A673 (cell line): ENCODE measurements at regions not wholly inside any gene's neighbourhood (a gene's known extent, or its start where the extent isn't known, plus 50 kb on each side); places are given as distances from the start of the nearest gene placed in this dataset.

Experiments
- BruUV-seq: library from RNA; stranded (reverse); fragments of 400-500 nt; replicated peaks from 2 replicates; lab custom pipeline; 2021; lab: Mats Ljungman, UMichigan
- CTCF ChIA-PET: fragments of 300-600 bp; sonication (Branson Sonifier 250); formaldehyde crosslinking; loops from one replicate; lab custom pipeline; 2022; ENCODE audit warnings: antibody characterized with exemption; lab: Charles Lee
- POLR2A ChIA-PET: fragments of 300-600 bp; sonication (Branson Sonifier 250); formaldehyde crosslinking; loops from one replicate; lab custom pipeline; 2022; ENCODE audit warnings: antibody characterized with exemption; ENCODE audit not compliant: low non-redundant PET; lab: Charles Lee
- DNase-seq: peaks from one replicate; pipeline ENCODE4 v3.0.0-alpha.2; 2015; ENCODE audit warnings: low spot score
- H3K27ac ChIP-seq: fragments of 200-600 bp; sonication (generic); 2 replicates; pipeline ENCODE4 v1.5.1; 2016; ENCODE audit warnings: mixed run types, low read depth, mild to moderate bottlenecking, mixed read lengths, antibody characterized with exemption, low read length; ENCODE audit not compliant: poor library complexity, severe bottlenecking
- H3K27me3 ChIP-seq: fragments of 200-600 bp; sonication (generic); replicated peaks from 2 replicates; pipeline ENCODE4 v1.6.1; 2017; ENCODE audit warnings: mixed run types, low read depth, mild to moderate bottlenecking, mixed read lengths, antibody characterized with exemption, low read length; ENCODE audit not compliant: insufficient read depth, poor library complexity
- H3K36me3 ChIP-seq: fragments of 200-600 bp; sonication (generic); 2 replicates; pipeline ENCODE4 v1.6.1; 2016; ENCODE audit warnings: mixed run types, mild to moderate bottlenecking, mixed read lengths, antibody characterized with exemption, low read length; ENCODE audit not compliant: insufficient read depth, poor library complexity, severe bottlenecking
- H3K4me1 ChIP-seq: fragments of 200-600 bp; sonication (generic); 2 replicates; pipeline ENCODE4 v1.6.1; 2017; ENCODE audit warnings: mixed run types, mild to moderate bottlenecking, mixed read lengths, antibody characterized with exemption, low read length; ENCODE audit not compliant: insufficient read depth, poor library complexity, severe bottlenecking
- H3K4me3 ChIP-seq: fragments of 200-600 bp; sonication (generic); 2 replicates; pipeline ENCODE4 v1.5.1; 2016; ENCODE audit warnings: low read depth, mixed run types, mild to moderate bottlenecking, mixed read lengths, low read length; ENCODE audit not compliant: poor library complexity, severe bottlenecking
- H3K9me3 ChIP-seq: fragments of 200-600 bp; sonication (generic); 2 replicates; pipeline ENCODE4 v1.6.1; 2016; ENCODE audit warnings: mixed run types, low read depth, mild to moderate bottlenecking, mixed read lengths, antibody characterized with exemption, low read length; ENCODE audit not compliant: poor library complexity, severe bottlenecking
- EZH2 ChIP-seq: fragments of 200-600 bp; sonication (generic); IDR thresholded peaks from 2 replicates; pipeline ENCODE4 v1.6.1; 2017; ENCODE audit warnings: borderline replicate concordance, low read depth, mild to moderate bottlenecking, mixed read lengths, antibody characterized with exemption, low read length; ENCODE audit not compliant: poor library complexity, severe bottlenecking
- intact Hi-C: fragments of 100-400 bp; cut with micrococcal nuclease; formaldehyde crosslinking; loops from one replicate; pipeline ENCODE4 v1.10.0; 2022; ENCODE audit not compliant: unreplicated experiment
- TF ChIP-seq, protein P1 (sequence below): fragments of 300-800, 200-600 bp; sonication (generic); conservative IDR thresholded peaks from 2 replicates; pipeline ENCODE4 v1.5.1; 2017; ENCODE audit warnings: low read depth, mild to moderate bottlenecking, antibody characterized with exemption, low read length, moderate library complexity, mixed read lengths

DNA sequence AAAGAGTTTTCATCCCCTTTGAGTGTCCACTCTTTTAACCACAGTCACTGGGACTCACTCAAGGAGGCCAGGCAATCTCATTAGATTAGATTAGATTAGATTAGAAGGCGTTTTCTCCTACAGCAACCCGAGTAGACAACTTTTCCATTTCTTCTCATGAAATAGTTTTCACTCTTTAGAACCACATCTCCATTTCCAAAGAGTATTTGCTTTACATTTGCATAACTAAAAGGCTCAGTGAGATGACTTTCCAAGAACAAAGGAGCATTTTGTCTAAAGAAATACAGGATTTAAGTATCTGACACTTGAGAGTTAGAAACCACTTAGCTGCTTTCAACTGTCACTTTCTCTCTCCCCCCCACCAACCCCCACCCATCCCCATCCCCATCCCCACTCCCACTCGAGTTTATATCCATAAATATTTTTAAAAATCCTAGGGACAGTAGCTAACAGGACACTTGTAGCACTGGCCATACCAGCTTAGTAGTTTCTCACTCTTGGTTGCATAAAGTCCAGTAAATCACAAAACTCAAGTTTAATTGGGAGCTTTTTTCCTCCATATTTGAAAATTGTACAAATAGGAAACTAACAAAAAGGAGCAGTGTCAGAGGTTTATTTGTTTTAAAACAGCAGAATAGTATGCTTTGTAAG lies 2202.9 kb upstream of the WWC1 start:
- no peak for DNase-seq
- Histone ChIP-seq H3K36me3 (no peaks in the 10 kb centered on the region), H3K27ac (no peak overlapping the region), H3K27me3 (peaks cover 13% of the 10 kb centered on the region), H3K9me3 (no peaks in the 10 kb centered on the region), H3K4me3 (no peak overlapping the region), H3K4me1 (no peaks in the 10 kb centered on the region)
- TF ChIP-seq EZH2 = no peak
- TF ChIP-seq, protein P1, sequence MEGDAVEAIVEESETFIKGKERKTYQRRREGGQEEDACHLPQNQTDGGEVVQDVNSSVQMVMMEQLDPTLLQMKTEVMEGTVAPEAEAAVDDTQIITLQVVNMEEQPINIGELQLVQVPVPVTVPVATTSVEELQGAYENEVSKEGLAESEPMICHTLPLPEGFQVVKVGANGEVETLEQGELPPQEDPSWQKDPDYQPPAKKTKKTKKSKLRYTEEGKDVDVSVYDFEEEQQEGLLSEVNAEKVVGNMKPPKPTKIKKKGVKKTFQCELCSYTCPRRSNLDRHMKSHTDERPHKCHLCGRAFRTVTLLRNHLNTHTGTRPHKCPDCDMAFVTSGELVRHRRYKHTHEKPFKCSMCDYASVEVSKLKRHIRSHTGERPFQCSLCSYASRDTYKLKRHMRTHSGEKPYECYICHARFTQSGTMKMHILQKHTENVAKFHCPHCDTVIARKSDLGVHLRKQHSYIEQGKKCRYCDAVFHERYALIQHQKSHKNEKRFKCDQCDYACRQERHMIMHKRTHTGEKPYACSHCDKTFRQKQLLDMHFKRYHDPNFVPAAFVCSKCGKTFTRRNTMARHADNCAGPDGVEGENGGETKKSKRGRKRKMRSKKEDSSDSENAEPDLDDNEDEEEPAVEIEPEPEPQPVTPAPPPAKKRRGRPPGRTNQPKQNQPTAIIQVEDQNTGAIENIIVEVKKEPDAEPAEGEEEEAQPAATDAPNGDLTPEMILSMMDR = no peak
- BruUV-seq = no TSS peak
- intact Hi-C loops = no loop called here
- ChIA-PET POLR2A (no interaction called here), CTCF (no interaction called here)

DNA sequence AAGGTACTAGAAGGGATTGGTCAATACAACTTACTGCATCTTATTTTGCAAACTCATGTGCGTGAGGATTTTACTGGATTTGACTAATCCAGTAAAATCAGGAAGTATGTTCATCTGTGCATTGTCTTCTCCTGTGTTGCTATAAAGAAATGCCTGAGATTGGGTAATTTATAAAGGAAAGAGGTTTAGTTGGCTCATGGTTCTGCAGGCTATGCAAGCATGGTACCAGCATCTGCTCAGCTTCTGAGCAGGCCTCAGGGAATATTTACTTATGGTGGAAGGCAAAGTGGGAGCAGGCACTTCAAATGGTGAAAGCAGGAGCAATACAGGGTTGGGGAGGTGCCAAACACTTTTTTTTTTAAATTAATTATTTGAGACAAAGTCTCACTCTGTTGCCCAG lies 2199.5 kb upstream of the WWC1 start:
- intact Hi-C loops = no loop called here
- Histone ChIP-seq H3K36me3 (no peaks in the 10 kb centered on the region), H3K27me3 (no peaks in the 10 kb centered on the region), H3K9me3 (no peaks in the 10 kb centered on the region), H3K4me3 (no peak overlapping the region), H3K27ac (no peak overlapping the region), H3K4me1 (no peaks in the 10 kb centered on the region)
- ChIA-PET POLR2A (no interaction called here), CTCF (no interaction called here)
- no peak for TF ChIP-seq EZH2
- no TSS peak for BruUV-seq
- no peak for DNase-seq

DNA sequence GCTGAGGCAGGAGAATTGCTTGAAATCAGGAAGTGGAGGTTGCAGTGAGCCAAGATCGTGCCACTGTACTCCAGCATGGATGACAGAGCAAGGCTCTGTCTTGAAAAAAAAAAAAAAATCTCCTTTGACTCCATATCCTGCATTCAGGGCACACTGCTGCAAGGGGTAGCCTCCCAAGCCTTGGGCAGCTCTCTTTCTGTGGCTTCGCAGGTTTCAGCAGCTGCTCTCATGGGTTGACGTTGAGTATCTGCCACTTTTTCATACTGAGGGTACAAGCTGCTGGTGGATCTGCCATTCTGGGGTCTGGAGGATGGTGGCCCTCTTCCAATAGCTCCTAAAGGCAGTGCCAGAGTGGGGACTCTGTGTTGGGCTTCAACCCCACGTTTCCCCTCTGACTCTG lies 2198.1 kb upstream of the WWC1 start:
- Histone ChIP-seq H3K27ac (no peak overlapping the region), H3K27me3 (no peaks in the 10 kb centered on the region), H3K36me3 (no peaks in the 10 kb centered on the region), H3K4me3 (no peak overlapping the region), H3K9me3 (no peaks in the 10 kb centered on the region), H3K4me1 (no peaks in the 10 kb centered on the region)
- BruUV-seq = no TSS peak
- no peak for TF ChIP-seq EZH2
- TF ChIP-seq, protein P1 = no peak
- CTCF ChIA-PET = no interaction called here
- intact Hi-C loops = no loop called here
- no peak for DNase-seq
- POLR2A ChIA-PET = no interaction called here

DNA sequence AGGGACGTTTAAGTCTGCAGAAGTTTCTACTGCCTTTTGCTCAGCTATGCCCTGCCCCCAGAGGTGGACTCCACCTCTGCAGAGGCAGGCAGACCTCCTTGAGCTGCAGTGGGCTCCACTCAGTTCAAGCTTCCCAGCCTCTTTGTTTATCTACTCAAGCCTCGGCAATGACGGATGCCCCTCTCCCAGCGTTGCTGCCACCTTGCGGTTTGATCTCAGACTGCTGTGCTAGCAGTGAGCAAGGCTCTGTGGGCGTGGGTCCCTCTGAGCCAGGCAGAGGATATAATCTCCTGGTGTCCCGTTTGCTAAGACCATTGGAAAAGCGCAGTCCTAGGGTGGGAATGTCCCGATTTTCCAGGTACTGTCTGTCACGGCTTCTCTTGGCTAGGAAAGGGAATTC lies 2188.5 kb upstream of the WWC1 start:
- ChIA-PET POLR2A (no interaction called here), CTCF (no interaction called here)
- no peak for DNase-seq
- no peak overlapping the region for H3K27ac ChIP-seq
- no peak for TF ChIP-seq EZH2
- TF ChIP-seq, protein P1 = no peak
- no peaks in the 10 kb centered on the region for H3K36me3 ChIP-seq
- no peaks in the 10 kb centered on the region for H3K27me3 ChIP-seq
- no peak overlapping the region for H3K4me3 ChIP-seq
- H3K4me1 ChIP-seq = no peaks in the 10 kb centered on the region
- BruUV-seq = no TSS peak
- H3K9me3 ChIP-seq = no peaks in the 10 kb centered on the region
- intact Hi-C loops = no loop called here
